G401.6 (cell line): ENCODE measurements at regions not wholly inside any gene's neighbourhood (a gene's known extent, or its start where the extent isn't known, plus 50 kb on each side); places are given as distances from the start of the nearest gene placed in this dataset.
"Not testable (repeated sequence)": the region's sequence is repeated elsewhere in the genome, so short reads cannot be mapped to it uniquely, and the experiment has no call there.

Experiments used
- FAIRE-seq: peaks from 2 replicates; lab custom pipeline; 2012; peaks lifted over from hg19 to GRCh38; lab: Jason Lieb, UNC

- no peak for FAIRE-seq
Measured at GRCh38 chr18:59059140-59059539, 80.5 kb upstream of the SEC11C start.

GRCh38 chr18:59060551-59060950 is 79.1 kb upstream of the SEC11C start:
- FAIRE-seq, result no peak

- FAIRE-seq, result no peak
Measured at GRCh38 chr18:59061914-59062642, 77.6 kb upstream of the SEC11C start.

GRCh38 chr18:59062643-59063006 is 77.1 kb upstream of the SEC11C start:
- FAIRE-seq, result no peak

GRCh38 chr18:59063300-59063906 is 76.3 kb upstream of the SEC11C start:
- FAIRE-seq, result no peak

GRCh38 chr18:59063912-59064311 is 75.8 kb upstream of the SEC11C start:
- no peak for FAIRE-seq

- no peak for FAIRE-seq
Measured at GRCh38 chr18:59065684-59066083, 74.0 kb upstream of the SEC11C start.

- FAIRE-seq, result no peak
Measured at GRCh38 chr18:59067873-59068272, 71.8 kb upstream of the SEC11C start.

- FAIRE-seq, result no peak
Measured at GRCh38 chr18:59068276-59069071, 71.2 kb upstream of the SEC11C start.

- peak; percentile 82 for FAIRE-seq
Measured at GRCh38 chr18:59070181-59070912, 69.3 kb upstream of the SEC11C start.

GRCh38 chr18:59072727-59073421 is 66.8 kb upstream of the SEC11C start:
- no peak for FAIRE-seq

- no peak for FAIRE-seq
Measured at GRCh38 chr18:59075923-59076322, 63.8 kb upstream of the SEC11C start.

GRCh38 chr18:59079264-59079663 is 60.4 kb upstream of the SEC11C start:
- FAIRE-seq, result no peak

- FAIRE-seq, result not testable (repeated sequence)
Measured at GRCh38 chr18:59079687-59080501, 59.8 kb upstream of the SEC11C start.

GRCh38 chr18:59083136-59083818 is 56.4 kb upstream of the SEC11C start:
- no peak for FAIRE-seq

GRCh38 chr18:59085126-59085794 is 54.4 kb upstream of the SEC11C start:
- FAIRE-seq, result no peak

GRCh38 chr18:59085797-59086196 is 53.9 kb upstream of the SEC11C start:
- FAIRE-seq, result no peak

GRCh38 chr18:59086522-59086921 is 53.2 kb upstream of the SEC11C start:
- FAIRE-seq, result no peak

GRCh38 chr18:59087391-59087790 is 52.3 kb upstream of the SEC11C start:
- no peak for FAIRE-seq
